ENCODE measurements at regions not wholly inside any gene's neighbourhood (a gene's known extent, or its start where the extent isn't known, plus 50 kb on each side); places are given as distances from the start of the nearest gene placed in this dataset.

DNA sequence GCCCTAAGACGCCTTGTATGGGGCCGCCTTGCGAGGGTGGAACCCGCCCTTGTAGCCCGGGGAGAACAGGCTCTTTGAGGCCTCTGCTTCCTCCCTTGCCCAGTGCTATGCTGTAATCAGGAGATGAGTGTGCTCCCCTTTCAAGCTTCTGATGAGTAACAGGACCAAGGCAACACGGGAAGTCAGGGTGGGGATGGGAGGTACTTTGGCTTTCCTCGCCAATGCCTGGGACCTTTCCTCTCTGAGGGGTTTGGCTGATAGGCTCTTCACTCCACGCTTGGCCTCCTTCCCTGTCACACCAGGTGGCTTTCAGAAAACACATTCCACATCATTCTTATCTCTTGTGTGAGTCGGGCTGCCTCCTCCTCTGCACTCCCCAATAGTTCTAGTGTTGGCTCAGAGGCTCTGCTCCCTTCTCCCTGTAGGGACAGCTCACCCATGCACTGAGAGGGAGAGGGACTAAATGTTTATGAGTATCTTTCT, 223.7 kb upstream of the TRIB2 start:
- Histone ChIP-seq H3K4me3 (no peak overlapping the region), H3K27ac (peak overlapping the region in 1 of 2 donors; percentile 32)
- no peak for DNase-seq (ENCODE audit: low spot score)
- TF ChIP-seq, protein P1, sequence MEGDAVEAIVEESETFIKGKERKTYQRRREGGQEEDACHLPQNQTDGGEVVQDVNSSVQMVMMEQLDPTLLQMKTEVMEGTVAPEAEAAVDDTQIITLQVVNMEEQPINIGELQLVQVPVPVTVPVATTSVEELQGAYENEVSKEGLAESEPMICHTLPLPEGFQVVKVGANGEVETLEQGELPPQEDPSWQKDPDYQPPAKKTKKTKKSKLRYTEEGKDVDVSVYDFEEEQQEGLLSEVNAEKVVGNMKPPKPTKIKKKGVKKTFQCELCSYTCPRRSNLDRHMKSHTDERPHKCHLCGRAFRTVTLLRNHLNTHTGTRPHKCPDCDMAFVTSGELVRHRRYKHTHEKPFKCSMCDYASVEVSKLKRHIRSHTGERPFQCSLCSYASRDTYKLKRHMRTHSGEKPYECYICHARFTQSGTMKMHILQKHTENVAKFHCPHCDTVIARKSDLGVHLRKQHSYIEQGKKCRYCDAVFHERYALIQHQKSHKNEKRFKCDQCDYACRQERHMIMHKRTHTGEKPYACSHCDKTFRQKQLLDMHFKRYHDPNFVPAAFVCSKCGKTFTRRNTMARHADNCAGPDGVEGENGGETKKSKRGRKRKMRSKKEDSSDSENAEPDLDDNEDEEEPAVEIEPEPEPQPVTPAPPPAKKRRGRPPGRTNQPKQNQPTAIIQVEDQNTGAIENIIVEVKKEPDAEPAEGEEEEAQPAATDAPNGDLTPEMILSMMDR (IDR thresholded peaks at IDR 0.05): no peak

DNA sequence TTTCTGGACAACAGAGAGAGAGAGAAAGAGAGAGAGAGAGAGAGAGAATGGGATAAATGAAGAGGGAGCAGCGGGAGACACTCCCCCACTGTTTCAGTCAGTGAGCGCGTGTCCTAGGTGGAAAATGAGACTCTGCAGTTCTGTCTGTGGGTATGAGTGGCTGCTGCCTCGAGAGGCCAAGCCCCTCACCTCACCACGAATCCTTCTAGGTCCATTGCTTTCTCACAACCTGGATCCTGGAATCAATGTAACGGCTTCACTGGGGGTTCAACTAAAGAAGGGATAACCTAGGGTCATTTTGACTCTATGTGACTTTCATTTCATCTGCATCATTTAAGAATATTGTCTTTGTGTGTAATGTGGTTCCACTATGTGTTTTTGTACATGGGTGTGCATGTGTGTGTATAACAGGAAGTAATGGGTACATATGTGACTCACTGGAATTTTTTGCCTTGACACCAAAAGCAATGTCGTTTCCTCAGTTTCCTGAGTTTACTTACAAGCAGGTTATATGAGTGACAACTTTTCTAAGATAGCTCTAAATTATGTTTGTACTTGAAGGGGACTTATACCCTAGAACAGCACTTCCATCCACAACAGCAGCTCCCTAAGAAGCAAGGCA, 221.4 kb upstream of the TRIB2 start:
- no peak overlapping the region for H3K4me3 ChIP-seq
- TF ChIP-seq, protein P1 (IDR thresholded peaks at IDR 0.05): no peak
- no peak overlapping the region for H3K27ac ChIP-seq
- DNase-seq (ENCODE audit: low spot score): no peak

DNA sequence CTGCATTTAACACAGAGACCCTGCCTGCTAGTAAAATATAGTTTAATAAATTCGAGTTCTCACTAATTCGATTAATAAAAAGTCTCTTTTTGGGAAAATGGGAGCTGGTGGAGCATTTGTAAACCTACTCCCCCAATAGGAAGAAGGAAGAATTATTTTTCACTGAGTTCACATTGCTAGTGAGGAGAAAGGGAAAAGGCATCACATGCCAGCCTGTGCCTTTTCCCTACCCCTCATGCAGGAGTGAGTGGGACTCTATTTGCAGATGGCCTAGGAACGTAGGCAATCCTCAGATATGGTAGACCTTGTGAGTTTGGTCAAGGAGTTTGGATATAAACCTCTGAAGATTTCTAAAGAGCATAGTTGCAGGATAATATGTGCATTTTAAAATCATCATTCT, 218.4 kb upstream of the TRIB2 start:
- H3K27ac ChIP-seq: no peak overlapping the region
- TF ChIP-seq, protein P1 (IDR thresholded peaks at IDR 0.05): no peak
- H3K4me3 ChIP-seq: no peak overlapping the region
- no peak for DNase-seq (ENCODE audit: low spot score)

DNA sequence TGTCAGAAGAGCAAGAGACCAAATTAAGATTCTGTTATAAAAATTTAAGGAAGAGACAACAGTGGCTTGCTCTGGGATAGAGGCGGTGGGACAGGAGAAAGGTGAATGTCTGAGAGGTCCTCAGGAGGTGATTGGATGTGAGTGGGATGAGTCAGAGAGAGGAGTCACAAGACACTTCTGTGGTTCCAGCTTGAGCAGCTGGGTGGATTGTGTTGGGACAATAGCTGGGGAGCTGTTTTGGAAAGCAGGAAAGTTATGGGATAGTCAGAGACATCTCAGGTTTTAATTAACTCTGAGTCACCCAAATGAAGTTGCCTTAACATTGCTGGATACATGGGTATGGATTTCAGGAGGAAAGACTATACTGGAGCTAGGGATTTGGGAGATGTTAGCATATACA, 218.0 kb upstream of the TRIB2 start:
- TF ChIP-seq, protein P1 (IDR thresholded peaks at IDR 0.05): no peak
- no peak overlapping the region for H3K27ac ChIP-seq
- DNase-seq (ENCODE audit: low spot score): no peak
- no peak overlapping the region for H3K4me3 ChIP-seq

DNA sequence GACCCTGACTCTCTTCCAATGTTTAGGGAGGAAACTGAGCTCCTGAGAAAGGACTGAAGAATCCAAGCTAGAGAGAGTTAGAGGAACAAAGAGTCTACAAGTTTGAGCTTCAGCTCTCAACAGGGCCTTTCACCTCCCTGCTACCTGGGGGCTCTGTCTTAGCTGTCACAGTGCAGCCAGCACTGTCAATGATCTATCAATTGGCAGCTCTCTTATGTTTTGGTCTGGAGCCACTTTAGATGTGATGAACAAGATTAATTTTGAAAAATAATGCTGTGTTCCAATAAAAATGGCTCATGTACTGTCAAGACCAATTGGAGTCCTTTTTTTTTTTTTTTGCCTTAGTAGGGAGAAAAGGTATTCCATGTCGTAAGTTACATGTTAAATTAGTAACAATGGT, 215.8 kb upstream of the TRIB2 start:
- Histone ChIP-seq H3K4me3 (no peak overlapping the region), H3K27ac (no peak overlapping the region)
- TF ChIP-seq, protein P1 (IDR thresholded peaks at IDR 0.05): no peak
- DNase-seq (ENCODE audit: low spot score): no peak

DNA sequence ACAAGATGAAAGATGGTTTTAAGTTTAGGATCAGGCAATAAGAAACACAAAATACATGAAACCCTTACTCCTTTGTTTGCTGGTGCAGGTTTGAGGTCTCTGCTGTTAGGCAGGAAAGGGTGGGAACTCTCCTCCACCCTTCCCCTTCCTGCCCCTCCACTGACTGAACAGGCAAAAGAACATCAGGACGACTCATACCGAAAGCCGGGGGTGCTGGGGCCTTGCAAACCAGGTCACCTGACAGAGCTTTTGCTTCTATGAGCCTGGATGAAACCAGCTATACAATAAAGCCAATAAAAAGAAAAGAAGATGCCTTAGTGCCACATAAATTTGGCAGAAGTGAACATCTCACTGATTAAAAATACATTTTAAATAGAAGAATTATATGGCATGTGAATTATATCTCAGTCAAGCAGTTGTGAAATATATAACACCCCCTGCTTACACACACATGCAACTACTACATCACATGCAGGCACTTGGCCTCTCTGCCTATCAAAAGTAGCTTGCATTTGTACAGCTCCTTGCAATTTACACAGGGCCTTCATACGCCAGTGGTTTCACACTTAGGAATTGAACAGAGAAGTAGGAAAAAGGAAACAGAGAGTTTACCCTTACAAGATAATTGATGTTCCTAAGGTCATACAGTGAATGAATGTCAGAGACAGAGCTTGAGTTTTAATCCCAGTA, 215.1 kb upstream of the TRIB2 start:
- no peak overlapping the region for H3K27ac ChIP-seq
- no peak overlapping the region for H3K4me3 ChIP-seq
- TF ChIP-seq, protein P1 (IDR thresholded peaks at IDR 0.05): no peak
- DNase-seq (ENCODE audit: low spot score): no peak

DNA sequence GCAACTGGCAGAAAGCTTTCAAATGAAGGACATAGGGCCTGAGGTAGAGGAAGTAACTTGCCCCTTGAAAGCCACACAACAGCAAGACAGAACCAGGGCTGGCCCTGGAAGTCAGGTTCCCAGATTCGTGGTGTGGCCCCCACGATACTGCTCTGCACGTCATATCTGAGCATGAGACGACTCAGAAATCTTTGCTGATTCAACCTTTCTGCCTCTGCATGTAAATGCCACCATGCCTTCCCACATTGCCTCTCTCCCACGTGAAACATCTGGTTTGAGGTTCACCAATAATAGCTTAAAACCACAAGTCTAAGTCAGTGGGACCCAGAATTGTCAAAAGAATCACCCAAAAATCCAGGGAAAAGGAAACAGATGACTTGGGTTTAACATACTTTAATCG, 214.0 kb upstream of the TRIB2 start:
- DNase-seq (ENCODE audit: low spot score): no peak
- TF ChIP-seq, protein P1 (IDR thresholded peaks at IDR 0.05): no peak
- no peak overlapping the region for H3K27ac ChIP-seq
- no peak overlapping the region for H3K4me3 ChIP-seq

Data from coronary artery (tissue), 2 donors.